Mesenchymal stem cell (in vitro differentiated cells and primary cell): ENCODE measurements at regions not wholly inside any gene's neighbourhood (a gene's known extent, or its start where the extent isn't known, plus 50 kb on each side); places are given as distances from the start of the nearest gene placed in this dataset.
A peak's percentile ranks its signal among the peaks of the same experiment; 100 is the strongest.

Experiments used
- DNase-seq: peaks from one replicate; pipeline ENCODE4 v3.0.0-alpha.2; 2013
- H2AFZ ChIP-seq: one replicate; pipeline ENCODE4 v1.6.1; 2013; ENCODE audit warnings: low read depth, mild to moderate bottlenecking, control low read depth, inconsistent platforms, low read length, moderate library complexity
- H2AK5ac ChIP-seq: 2 replicates; pipeline ENCODE4 v1.6.1; 2013; ENCODE audit warnings: low read length, moderate library complexity, mild to moderate bottlenecking, inconsistent platforms; ENCODE audit not compliant: severe bottlenecking
- H2BK120ac ChIP-seq: one replicate; pipeline ENCODE4 v1.6.1; 2013; ENCODE audit warnings: low read depth, mild to moderate bottlenecking, inconsistent platforms, low read length, moderate library complexity
- H2BK12ac ChIP-seq, 2 experiments: one replicate each; pipeline ENCODE4 v1.6.1; 2013; ENCODE audit warnings: inconsistent platforms in 2 of 2, low read length in 2 of 2, mild to moderate bottlenecking in 2 of 2, moderate library complexity in 2 of 2, control low read depth in 1 of 2
- H2BK15ac ChIP-seq: one replicate; pipeline ENCODE4 v1.6.1; 2013; ENCODE audit warnings: mild to moderate bottlenecking, low read depth, inconsistent platforms; ENCODE audit not compliant: poor library complexity, severe bottlenecking
- H2BK5ac ChIP-seq: 2 replicates; pipeline ENCODE4 v1.6.1; 2013; ENCODE audit warnings: low read depth, mild to moderate bottlenecking, low read length, control low read depth, inconsistent platforms; ENCODE audit not compliant: poor library complexity, severe bottlenecking
- H3K14ac ChIP-seq, 2 experiments: one replicate each; pipeline ENCODE4 v1.6.1; 2013; ENCODE audit warnings: inconsistent platforms in 2 of 2, low read length in 2 of 2, control low read depth in 1 of 2, mild to moderate bottlenecking in 1 of 2, moderate library complexity in 1 of 2
- H3K18ac ChIP-seq, 2 experiments: one replicate each; pipeline ENCODE4 v1.6.1; 2013; ENCODE audit warnings: inconsistent platforms in 2 of 2, low read length in 2 of 2, control low read depth in 1 of 2, low read depth in 1 of 2, mild to moderate bottlenecking in 1 of 2
- H3K23ac ChIP-seq, 2 experiments: one replicate each; pipeline ENCODE4 v1.6.1; 2013; ENCODE audit warnings: inconsistent platforms in 2 of 2, low read length in 2 of 2, mild to moderate bottlenecking in 2 of 2, moderate library complexity in 2 of 2, control low read depth in 1 of 2
- H3K27ac ChIP-seq: 2 replicates; pipeline ENCODE4 v1.5.1; 2013; ENCODE audit warnings: mild to moderate bottlenecking, moderate library complexity, low read length, control low read depth, inconsistent platforms; ENCODE audit not compliant: poor library complexity, severe bottlenecking
- H3K27me3 ChIP-seq, 2 experiments: 2 replicates each; pipeline versions ENCODE4 v1.6.1 to v1.7.0; 2013; ENCODE audit warnings: low read length in 2 of 2, mild to moderate bottlenecking in 2 of 2, moderate library complexity in 2 of 2, control low read depth in 1 of 2, inconsistent platforms in 1 of 2; ENCODE audit not compliant: control insufficient read depth in 1 of 2, insufficient read depth in 1 of 2
- H3K36me3 ChIP-seq, 2 experiments: 2 replicates each; pipeline versions ENCODE4 v1.6.1 to v1.7.0; 2013; ENCODE audit warnings: low read length in 2 of 2, control low read depth in 1 of 2, inconsistent platforms in 1 of 2, low read depth in 1 of 2, mild to moderate bottlenecking in 1 of 2; ENCODE audit not compliant: insufficient read depth in 2 of 2, control insufficient read depth in 1 of 2
- H3K4ac ChIP-seq, 2 experiments: one replicate each; pipeline ENCODE4 v1.6.1; 2013; ENCODE audit warnings: inconsistent platforms in 2 of 2, low read length in 2 of 2, mild to moderate bottlenecking in 2 of 2, moderate library complexity in 2 of 2, control low read depth in 1 of 2, low read depth in 1 of 2
- H3K4me1 ChIP-seq: 2 replicates; pipeline ENCODE4 v1.6.1; 2013; ENCODE audit warnings: low read depth, low read length, control low read depth; ENCODE audit not compliant: control insufficient read depth, insufficient read depth
- H3K4me2 ChIP-seq: 2 replicates; pipeline ENCODE4 v1.6.1; 2013; ENCODE audit warnings: low read length, mild to moderate bottlenecking, inconsistent platforms; ENCODE audit not compliant: poor library complexity, severe bottlenecking
- H3K4me3 ChIP-seq, 2 experiments: 2 replicates each; pipeline versions ENCODE4 v1.5.1 to v1.7.0; 2013; ENCODE audit warnings: low read length in 2 of 2, mild to moderate bottlenecking in 2 of 2, control low read depth in 1 of 2, low read depth in 1 of 2; ENCODE audit not compliant: insufficient read depth in 1 of 2
- H3K79me1 ChIP-seq: replicated peaks from 2 replicates; pipeline ENCODE4 v1.6.1; 2013; ENCODE audit warnings: mild to moderate bottlenecking, control low read depth, low read length, inconsistent platforms; ENCODE audit not compliant: poor library complexity, severe bottlenecking
- H3K9ac ChIP-seq: 2 replicates; pipeline ENCODE4 v1.7.0; 2013; ENCODE audit warnings: mild to moderate bottlenecking, low read length, moderate library complexity
- H3K9me3 ChIP-seq: 2 replicates; pipeline ENCODE4 v1.7.0; 2013; ENCODE audit warnings: mild to moderate bottlenecking, low read length; ENCODE audit not compliant: control insufficient read depth
- H4K8ac ChIP-seq: one replicate; pipeline ENCODE4 v1.6.1; 2013; ENCODE audit warnings: inconsistent platforms, mild to moderate bottlenecking, low read length, moderate library complexity
- H4K91ac ChIP-seq: one replicate; pipeline ENCODE4 v1.6.1; 2013; ENCODE audit warnings: mild to moderate bottlenecking, low read length, inconsistent platforms
- WGBS: methylation state at CpG from one replicate; pipeline ENCODE4 v1.1.7; 2013; ENCODE audit warnings: mixed read lengths; 5-methylcytosine and 5-hydroxymethylcytosine counted together

DNA sequence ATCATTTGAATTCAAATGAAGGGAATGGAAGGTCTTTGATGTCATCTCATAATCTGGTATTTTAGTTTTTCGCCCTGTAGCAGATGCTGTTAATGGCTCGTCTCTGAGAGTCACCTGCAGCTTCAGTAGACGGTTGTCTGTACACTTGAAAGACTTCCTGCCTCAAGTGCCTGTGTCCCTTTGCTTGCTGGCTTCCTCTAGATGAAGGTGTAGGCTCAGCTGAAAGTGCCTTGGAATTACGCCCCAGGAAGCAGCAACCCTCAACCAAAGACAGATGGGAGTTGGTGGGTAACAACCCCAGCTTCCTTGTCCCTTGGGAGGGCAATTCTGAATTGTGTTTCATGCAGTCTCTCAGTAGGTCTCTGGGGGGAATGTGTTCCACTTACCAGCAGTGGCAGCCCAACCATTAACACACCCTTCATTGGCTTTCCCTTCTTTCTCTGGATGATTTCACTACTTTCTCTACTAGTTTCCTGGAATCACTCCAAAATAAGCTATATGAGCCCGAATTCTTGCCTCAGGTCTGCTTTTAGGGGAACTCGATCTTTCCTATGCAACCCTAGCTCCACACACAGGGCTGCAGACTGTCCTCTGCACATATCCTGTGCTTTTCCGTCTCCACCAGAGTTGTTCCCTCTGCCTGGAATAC lies 395.6 kb downstream of the DMAC1 start:
- no peak overlapping the region for H3K4me3 ChIP-seq
- no peaks in the 10 kb centered on the region for H3K79me1 ChIP-seq
- H3K9me3 ChIP-seq: no peaks in the 10 kb centered on the region
- H3K27me3 ChIP-seq: peaks cover 0 to 12% of the 10 kb centered on the region in 2 experiments
- H2AK5ac ChIP-seq: no peak overlapping the region
- H4K91ac ChIP-seq: no peak overlapping the region
- no peak for DNase-seq
- no peak overlapping the region for H2BK120ac ChIP-seq
- H3K4ac ChIP-seq: no peak overlapping the region
- H3K27ac ChIP-seq: no peak overlapping the region
- H3K18ac ChIP-seq: peak overlapping the region; percentile 2 to 14
- 80% methylated on average over 7 of the region's 7 CpGs for WGBS
- peak overlapping the region; percentile 17 for H4K8ac ChIP-seq
- no peaks in the 10 kb centered on the region for H3K4me1 ChIP-seq
- no peak overlapping the region for H3K23ac ChIP-seq
- H2BK15ac ChIP-seq: peak overlapping the region; percentile 63
- no peak overlapping the region for H3K4me2 ChIP-seq
- peak overlapping the region in 1 of 2 experiments; percentile 83 for H2BK12ac ChIP-seq
- no peak overlapping the region for H2BK5ac ChIP-seq
- H3K36me3 ChIP-seq: no peaks in the 10 kb centered on the region
- no peak overlapping the region for H3K9ac ChIP-seq
- H2AFZ ChIP-seq: no peak overlapping the region
- no peak overlapping the region for H3K14ac ChIP-seq

DNA sequence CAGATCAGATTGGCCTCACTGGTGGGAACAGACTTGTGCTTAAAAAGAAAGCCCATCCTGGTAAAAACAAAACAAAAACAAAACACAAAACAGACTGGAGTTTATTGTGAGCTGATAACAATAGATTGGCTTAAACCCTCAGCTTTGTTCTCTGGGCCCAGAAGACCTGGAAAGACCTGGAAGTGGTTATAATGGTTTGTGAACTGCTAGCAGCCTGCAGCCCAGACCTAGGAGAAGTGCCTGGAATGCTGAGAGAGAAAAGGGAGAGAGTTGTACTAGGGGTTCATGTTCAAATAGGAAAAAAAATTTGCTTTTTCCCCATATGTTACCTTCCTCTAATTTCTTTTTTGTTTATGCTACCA lies 396.6 kb downstream of the DMAC1 start:
- peak overlapping the region in 1 of 2 experiments; percentile 39 for H2BK12ac ChIP-seq
- no peaks in the 10 kb centered on the region for H3K79me1 ChIP-seq
- H3K23ac ChIP-seq: no peak overlapping the region
- DNase-seq: no peak
- H3K4ac ChIP-seq: no peak overlapping the region
- H2BK15ac ChIP-seq: no peak overlapping the region
- no peak overlapping the region for H3K18ac ChIP-seq
- H3K4me3 ChIP-seq: no peak overlapping the region
- no peak overlapping the region for H2AK5ac ChIP-seq
- H3K4me2 ChIP-seq: no peak overlapping the region
- no peak overlapping the region for H4K8ac ChIP-seq
- no peaks in the 10 kb centered on the region for H3K9me3 ChIP-seq
- H2AFZ ChIP-seq: no peak overlapping the region
- H3K36me3 ChIP-seq: no peaks in the 10 kb centered on the region
- no peak overlapping the region for H2BK5ac ChIP-seq
- H3K27me3 ChIP-seq: peaks cover 0 to 8% of the 10 kb centered on the region in 2 experiments
- H2BK120ac ChIP-seq: no peak overlapping the region
- H3K4me1 ChIP-seq: no peaks in the 10 kb centered on the region
- no peak overlapping the region for H3K14ac ChIP-seq
- no peak overlapping the region for H4K91ac ChIP-seq
- H3K27ac ChIP-seq: no peak overlapping the region
- H3K9ac ChIP-seq: no peak overlapping the region

DNA sequence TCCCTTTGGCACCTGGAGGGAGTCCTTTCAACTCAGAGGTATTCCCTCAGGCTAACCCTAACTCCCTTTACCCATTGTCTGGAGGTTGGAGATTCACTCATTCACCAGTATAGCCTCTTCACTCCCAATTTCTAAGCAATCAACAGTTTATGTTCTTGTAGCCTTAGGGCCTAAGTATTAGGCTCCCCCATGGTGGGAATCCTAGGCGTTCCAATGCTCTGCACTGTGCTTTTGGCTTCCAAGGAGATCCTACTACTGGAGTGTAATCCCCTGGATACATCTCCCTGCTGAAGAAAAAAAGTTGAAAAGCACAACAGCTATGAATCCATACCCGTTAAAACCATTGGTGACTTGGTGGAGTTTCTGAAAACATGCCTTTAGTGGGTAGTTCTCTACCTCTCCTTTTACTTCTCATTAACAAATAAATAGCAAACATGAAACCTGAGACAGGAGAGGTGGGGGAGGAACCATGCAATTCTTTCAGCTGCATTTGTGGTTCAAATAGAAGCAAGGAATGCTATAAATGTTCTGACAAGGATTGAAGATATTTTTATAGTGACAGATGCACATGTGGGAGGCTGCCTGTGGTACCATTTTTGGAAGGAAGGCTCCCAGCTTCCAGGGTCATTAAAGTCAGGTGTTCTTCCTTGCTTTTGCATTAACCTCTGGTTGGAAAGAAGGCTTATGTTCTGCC lies 397.1 kb downstream of the DMAC1 start:
- no peak overlapping the region for H3K4me2 ChIP-seq
- H3K4me1 ChIP-seq: no peaks in the 10 kb centered on the region
- peak overlapping the region; percentile 24 for H2BK120ac ChIP-seq
- peak overlapping the region; percentile 38 to 65 for H3K18ac ChIP-seq
- DNase-seq: peak; percentile 7
- H2BK12ac ChIP-seq: peak overlapping the region; percentile 15 to 86
- WGBS: 45% methylated on average over 1 of the region's 2 CpGs
- no peaks in the 10 kb centered on the region for H3K36me3 ChIP-seq
- peak overlapping the region; percentile 20 for H4K91ac ChIP-seq
- no peak overlapping the region for H2BK5ac ChIP-seq
- H2AK5ac ChIP-seq: no peak overlapping the region
- no peak overlapping the region for H3K4me3 ChIP-seq
- no peak overlapping the region for H3K4ac ChIP-seq
- H3K14ac ChIP-seq: no peak overlapping the region
- no peak overlapping the region for H2BK15ac ChIP-seq
- no peaks in the 10 kb centered on the region for H3K9me3 ChIP-seq
- H3K27ac ChIP-seq: no peak overlapping the region
- H3K9ac ChIP-seq: no peak overlapping the region
- H2AFZ ChIP-seq: no peak overlapping the region
- H3K23ac ChIP-seq: no peak overlapping the region
- no peaks in the 10 kb centered on the region for H3K79me1 ChIP-seq
- peak overlapping the region; percentile 67 for H4K8ac ChIP-seq
- H3K27me3 ChIP-seq: peaks cover 0 to 8% of the 10 kb centered on the region in 2 experiments

DNA sequence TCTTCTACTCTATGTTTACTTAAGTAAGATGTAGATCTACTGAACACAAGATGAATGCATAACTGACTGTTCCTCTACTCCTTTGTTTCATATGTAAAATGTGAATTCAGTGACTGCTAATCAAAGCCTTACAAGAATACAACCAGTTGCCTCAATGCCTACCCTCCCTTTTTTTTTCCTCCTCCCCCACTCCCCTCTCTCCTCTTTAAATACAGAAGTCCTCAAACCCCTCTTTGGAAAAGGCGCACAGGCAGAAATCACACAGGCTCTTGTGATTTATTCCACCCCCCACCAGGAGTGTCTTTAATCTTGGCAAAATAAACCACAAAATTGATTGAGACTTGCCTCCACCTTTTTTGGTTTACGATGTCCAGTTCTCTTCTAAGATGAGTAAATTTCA lies 398.5 kb downstream of the DMAC1 start:
- no peak for DNase-seq
- H3K9me3 ChIP-seq: no peaks in the 10 kb centered on the region

More for the DNA sequence above, 398.5 kb downstream of the DMAC1 start:
- Histone ChIP-seq H3K79me1 (no peaks in the 10 kb centered on the region), H2AK5ac (no peak overlapping the region), H3K4ac (no peak overlapping the region), H3K4me1 (no peaks in the 10 kb centered on the region), H3K27ac (no peak overlapping the region), H2BK120ac (no peak overlapping the region), H2BK15ac (no peak overlapping the region), H3K36me3 (no peaks in the 10 kb centered on the region), H4K8ac (no peak overlapping the region), H2BK12ac (no peak overlapping the region), H2BK5ac (no peak overlapping the region), H3K18ac (no peak overlapping the region), H2AFZ (no peak overlapping the region), H4K91ac (no peak overlapping the region), H3K23ac (no peak overlapping the region), H3K4me3 (no peak overlapping the region), H3K4me2 (no peak overlapping the region), H3K9ac (no peak overlapping the region), H3K14ac (no peak overlapping the region), H3K27me3 (no peaks in the 10 kb centered on the region)
- WGBS: 100% methylated on average over 2 of the region's 2 CpGs
